GM12873 (cell line): ENCODE measurements at regions not wholly inside any gene's neighbourhood (a gene's known extent, or its start where the extent isn't known, plus 50 kb on each side); places are given as distances from the start of the nearest gene placed in this dataset.

Experiments
- TF ChIP-seq, protein P1 (sequence below): IDR thresholded peaks from 2 replicates; pipeline ENCODE4 v1.5.1; 2012; ENCODE audit warnings: low read depth, mild to moderate bottlenecking, moderate library complexity, low read length, control low read depth; ENCODE audit not compliant: insufficient read depth; ENCODE audit errors: missing control alignments

DNA sequence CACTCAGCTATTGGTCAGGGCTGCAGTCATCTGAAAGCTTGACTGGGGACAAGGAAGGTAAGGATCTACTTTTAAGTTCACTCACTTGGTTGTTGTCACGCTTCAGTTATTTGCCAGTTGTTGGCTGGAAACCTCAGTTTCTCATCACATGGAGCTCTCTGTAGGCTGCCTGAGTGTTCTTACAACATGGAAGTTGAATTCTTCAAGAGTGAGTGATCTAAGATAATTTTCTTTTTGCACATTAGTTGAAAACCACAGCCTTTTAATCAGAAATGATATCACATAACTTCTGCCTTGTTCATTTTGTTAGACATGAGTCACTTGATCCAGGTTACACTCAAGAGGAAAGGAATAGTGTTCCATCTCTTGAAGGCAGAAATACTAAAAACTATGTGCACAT lies 552.7 kb downstream of the RAPGEF2 start:
- TF ChIP-seq, protein P1, sequence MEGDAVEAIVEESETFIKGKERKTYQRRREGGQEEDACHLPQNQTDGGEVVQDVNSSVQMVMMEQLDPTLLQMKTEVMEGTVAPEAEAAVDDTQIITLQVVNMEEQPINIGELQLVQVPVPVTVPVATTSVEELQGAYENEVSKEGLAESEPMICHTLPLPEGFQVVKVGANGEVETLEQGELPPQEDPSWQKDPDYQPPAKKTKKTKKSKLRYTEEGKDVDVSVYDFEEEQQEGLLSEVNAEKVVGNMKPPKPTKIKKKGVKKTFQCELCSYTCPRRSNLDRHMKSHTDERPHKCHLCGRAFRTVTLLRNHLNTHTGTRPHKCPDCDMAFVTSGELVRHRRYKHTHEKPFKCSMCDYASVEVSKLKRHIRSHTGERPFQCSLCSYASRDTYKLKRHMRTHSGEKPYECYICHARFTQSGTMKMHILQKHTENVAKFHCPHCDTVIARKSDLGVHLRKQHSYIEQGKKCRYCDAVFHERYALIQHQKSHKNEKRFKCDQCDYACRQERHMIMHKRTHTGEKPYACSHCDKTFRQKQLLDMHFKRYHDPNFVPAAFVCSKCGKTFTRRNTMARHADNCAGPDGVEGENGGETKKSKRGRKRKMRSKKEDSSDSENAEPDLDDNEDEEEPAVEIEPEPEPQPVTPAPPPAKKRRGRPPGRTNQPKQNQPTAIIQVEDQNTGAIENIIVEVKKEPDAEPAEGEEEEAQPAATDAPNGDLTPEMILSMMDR, result no peak

DNA sequence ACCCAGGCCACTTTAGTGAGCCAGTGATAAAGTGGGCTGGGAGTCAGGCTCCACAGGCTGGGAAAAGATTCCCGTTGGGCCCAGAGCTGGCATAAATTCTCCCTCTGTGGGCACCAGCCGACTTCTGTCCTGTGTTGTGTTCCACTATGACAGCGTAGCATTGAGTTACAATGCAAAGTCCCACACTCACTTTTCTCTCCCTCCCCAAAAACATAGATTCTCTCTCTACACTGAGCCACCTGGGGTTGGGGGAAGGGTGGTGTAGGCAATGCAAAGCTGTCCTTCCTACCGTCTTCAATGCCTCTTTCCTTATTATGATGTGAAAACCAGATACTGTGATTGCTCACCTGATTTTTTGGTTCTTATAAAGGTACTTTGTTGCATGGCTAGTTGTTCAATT lies 566.2 kb downstream of the RAPGEF2 start:
- TF ChIP-seq, protein P1, result no peak

DNA sequence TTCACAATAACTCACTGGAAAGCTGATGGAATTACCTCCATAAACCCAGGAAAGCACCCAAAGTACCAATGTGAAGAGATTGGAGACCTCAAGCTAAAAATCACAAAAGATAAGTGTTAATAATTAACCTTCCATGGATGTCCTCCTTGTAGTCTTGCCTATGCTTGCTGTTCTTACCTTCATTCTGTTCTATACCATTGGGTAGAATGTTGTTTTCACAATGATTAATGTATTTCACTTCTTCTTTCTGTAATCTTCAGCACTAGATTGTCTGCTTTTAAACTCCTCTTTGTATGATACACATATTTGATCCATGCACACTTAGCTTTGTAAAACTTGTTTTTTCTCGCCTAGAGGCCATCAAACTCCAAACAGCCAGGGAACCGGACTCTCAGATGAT lies 570.3 kb downstream of the RAPGEF2 start:
- TF ChIP-seq, protein P1, result no peak

DNA sequence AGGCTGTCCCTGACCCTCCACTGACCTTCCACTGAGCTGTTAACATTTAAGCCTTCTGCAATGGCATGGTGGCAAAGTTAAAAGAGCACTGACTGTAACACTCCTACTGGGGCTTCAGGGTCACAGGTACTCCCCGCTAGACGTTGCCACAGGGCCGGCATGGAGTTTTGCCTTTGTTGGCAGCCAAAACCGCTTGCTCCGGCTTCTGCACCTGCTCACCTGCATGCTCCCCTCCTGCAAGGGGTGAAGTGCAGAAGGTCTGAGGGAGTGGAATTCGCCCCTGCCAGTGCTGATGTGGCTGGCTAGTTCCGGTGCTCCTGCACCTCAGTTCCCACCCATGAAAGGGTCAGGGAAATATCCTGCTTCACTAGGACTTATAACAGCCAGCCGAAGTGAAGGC lies 571.4 kb downstream of the RAPGEF2 start:
- TF ChIP-seq, protein P1, result no peak

DNA sequence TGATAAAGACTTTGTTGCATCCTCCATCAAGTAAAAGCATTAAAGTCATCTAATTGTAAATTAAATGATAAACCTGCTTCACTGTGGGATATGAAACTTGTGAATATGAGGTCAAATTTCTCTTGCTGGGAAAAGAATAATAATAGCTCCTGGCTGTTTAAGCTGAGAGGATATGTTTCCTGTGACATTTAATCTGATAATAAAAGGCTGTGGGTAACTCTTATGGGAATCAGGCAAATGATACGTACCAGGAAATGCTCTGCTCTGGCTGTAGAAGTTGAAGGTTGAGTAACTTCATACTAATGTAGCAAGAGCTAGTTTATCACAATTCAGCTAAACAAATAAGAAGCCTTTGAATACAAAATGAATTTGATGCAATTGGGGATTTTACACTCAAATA lies 574.6 kb downstream of the RAPGEF2 start:
- TF ChIP-seq, protein P1, result no peak

DNA sequence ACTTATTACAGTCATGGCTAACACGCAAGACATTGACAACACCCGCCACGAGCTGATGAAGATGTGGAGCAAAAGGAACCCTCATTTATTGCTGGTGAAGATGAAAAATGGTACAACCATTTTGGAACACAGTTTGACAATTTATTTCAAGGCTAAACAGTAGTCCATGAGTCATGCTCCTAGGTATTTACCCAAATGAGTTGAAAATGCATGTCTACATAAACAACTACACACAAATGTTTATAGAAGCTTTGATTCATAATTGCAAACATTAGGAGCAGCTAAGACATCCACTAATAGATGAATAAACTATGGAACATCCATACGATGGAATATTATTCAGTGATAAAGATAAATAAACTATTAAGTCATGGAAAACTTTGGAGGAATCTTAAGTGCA lies 580.1 kb downstream of the RAPGEF2 start:
- TF ChIP-seq, protein P1, result no peak

DNA sequence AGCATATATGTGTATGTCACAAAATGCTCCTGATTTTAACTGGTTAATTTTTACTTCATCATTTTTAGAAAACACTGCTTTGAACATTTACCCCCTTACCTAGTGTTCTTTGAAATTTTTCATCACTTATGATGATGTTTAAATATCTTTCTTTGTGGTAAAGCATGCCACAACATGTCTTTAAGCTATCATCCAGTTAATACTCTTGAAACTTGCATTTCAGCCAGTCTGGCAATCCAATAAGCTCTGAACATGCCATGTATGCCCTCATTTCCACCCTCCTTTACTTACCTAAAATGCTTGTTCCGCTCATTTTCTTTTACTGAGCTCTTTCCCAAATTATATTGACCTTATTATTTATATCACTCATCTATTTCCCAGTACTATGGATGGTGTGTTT lies 581.2 kb downstream of the RAPGEF2 start:
- TF ChIP-seq, protein P1, result no peak
